ENCODE measurements at regions not wholly inside any gene's neighbourhood (a gene's known extent, or its start where the extent isn't known, plus 50 kb on each side); places are given as distances from the start of the nearest gene placed in this dataset.
"Not testable (repeated sequence)": the region's sequence is repeated elsewhere in the genome, so short reads cannot be mapped to it uniquely, and the experiment has no call there.

DNA sequence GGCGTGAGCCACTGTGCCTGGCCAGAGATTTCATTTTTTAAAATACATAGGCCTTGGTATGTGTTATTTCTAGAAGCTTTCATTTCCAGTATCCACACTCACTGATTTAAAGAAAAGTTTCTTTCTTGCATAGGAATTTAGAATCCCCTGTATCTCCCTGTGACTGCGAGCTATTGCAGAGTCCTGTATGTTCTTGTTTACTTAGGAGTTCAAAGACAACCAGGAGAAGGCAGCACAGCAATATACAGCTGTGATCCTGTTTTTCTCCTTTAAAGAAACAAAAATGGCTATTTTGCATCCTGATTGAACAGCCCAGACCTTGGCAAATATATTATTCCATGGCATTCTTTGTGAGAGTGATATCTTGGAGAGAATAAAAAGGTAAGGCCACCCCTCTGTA lies 185.0 kb upstream of the COX10 start:
- no peak for DNase-seq
- Histone ChIP-seq H3K4me1 (ENCODE audit: control insufficient read depth, insufficient read depth, low read length) (no peaks in the 10 kb centered on the region), H3K27me3 (ENCODE audit: control insufficient read depth, insufficient read depth, low read length) (no peaks in the 10 kb centered on the region), H3K36me3 (ENCODE audit: control insufficient read depth, insufficient read depth, low read length) (no peaks in the 10 kb centered on the region), H3K27ac (ENCODE audit: low read length) (no peak overlapping the region), H3K9me3 (ENCODE audit: control insufficient read depth, low read depth, low read length) (no peaks in the 10 kb centered on the region), H3K4me3 (ENCODE audit: low read length) (no peak overlapping the region)
- WGBS (ENCODE audit: insufficient coverage, low lambda C conversion rate) = no CpG with 5 or more reads among the region's 2 CpGs

DNA sequence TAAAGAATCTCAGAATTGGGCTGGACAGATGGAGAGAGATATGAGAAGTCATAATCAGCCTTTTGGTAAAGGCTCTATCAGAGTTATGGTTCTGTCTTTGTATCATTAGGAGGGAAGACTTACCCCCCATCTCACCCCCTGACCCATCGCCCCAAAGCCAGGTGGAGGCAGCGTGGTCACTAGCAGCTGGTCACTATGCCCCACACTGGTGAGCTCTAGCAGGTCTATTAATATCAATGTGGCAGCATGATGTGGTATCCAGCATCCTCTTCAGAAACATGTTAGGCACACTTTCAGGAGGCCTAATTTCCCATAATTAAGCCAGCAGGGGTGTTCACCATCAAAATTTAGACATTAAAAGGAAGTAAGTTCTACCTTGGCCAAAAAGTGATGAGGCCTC lies 183.8 kb upstream of the COX10 start:
- no CpG with 5 or more reads among the region's 2 CpGs for WGBS (ENCODE audit: insufficient coverage, low lambda C conversion rate)
- H3K27ac ChIP-seq (ENCODE audit: low read length) = no peak overlapping the region
- no peak for DNase-seq

DNA sequence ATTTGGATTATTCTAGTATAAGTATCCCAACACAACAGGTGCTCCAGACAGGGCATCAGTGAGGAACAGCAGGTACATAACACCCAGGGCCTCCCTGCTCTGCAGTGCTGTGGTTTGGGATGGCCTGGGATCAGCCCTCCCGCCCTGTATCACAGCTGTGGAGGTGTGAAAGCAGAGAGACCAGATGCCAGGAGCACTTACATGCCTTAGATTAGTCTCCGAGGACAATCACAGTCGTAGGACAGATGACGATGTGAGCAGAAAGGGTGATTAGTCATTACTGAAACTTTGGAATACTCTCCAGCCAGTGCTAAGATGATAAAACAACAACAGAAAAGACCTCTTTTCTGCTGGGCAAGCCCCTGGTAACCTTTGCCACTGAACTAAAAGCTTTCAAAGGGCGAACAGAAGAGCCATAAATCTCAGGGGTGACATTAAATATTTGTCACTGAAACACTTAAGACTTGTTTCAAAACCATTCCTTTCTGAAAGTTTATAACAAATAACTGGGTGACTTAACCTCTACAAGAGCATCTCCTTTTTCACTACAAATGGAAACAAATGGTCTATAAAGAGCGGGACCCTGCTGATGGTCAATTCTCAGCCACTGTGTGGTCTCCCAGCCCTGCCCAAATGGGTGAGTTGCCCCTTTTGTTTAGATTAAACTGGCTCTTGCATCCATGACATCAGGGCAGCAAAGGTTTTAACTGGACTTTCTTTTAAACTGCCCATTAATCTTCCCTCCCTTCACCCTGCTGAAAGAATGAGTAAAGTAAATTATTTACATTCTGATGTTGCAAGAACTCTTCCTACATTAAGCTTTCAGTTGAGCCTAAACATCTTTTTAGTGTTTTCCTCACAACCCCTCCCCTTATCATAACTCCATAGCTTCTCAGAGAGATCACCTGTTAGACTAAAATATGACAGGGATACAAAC lies 183.1 kb upstream of the COX10 start:
- no peaks in the 10 kb centered on the region for H3K9me3 ChIP-seq (ENCODE audit: control insufficient read depth, low read depth, low read length)
- no peaks in the 10 kb centered on the region for H3K27me3 ChIP-seq (ENCODE audit: control insufficient read depth, insufficient read depth, low read length)
- no peak for DNase-seq
- H3K4me1 ChIP-seq (ENCODE audit: control insufficient read depth, insufficient read depth, low read length) = no peaks in the 10 kb centered on the region
- H3K27ac ChIP-seq (ENCODE audit: low read length) = no peak overlapping the region
- no peak overlapping the region for H3K4me3 ChIP-seq (ENCODE audit: low read length)
- no peaks in the 10 kb centered on the region for H3K36me3 ChIP-seq (ENCODE audit: control insufficient read depth, insufficient read depth, low read length)
- no CpG with 5 or more reads among the region's 6 CpGs for WGBS (ENCODE audit: insufficient coverage, low lambda C conversion rate)

More for the DNA sequence above, 183.8 kb upstream of the COX10 start:
- no peaks in the 10 kb centered on the region for H3K4me1 ChIP-seq (ENCODE audit: control insufficient read depth, insufficient read depth, low read length)
- H3K27me3 ChIP-seq (ENCODE audit: control insufficient read depth, insufficient read depth, low read length) = no peaks in the 10 kb centered on the region
- no peak overlapping the region for H3K4me3 ChIP-seq (ENCODE audit: low read length)
- H3K9me3 ChIP-seq (ENCODE audit: control insufficient read depth, low read depth, low read length) = no peaks in the 10 kb centered on the region
- no peaks in the 10 kb centered on the region for H3K36me3 ChIP-seq (ENCODE audit: control insufficient read depth, insufficient read depth, low read length)

DNA sequence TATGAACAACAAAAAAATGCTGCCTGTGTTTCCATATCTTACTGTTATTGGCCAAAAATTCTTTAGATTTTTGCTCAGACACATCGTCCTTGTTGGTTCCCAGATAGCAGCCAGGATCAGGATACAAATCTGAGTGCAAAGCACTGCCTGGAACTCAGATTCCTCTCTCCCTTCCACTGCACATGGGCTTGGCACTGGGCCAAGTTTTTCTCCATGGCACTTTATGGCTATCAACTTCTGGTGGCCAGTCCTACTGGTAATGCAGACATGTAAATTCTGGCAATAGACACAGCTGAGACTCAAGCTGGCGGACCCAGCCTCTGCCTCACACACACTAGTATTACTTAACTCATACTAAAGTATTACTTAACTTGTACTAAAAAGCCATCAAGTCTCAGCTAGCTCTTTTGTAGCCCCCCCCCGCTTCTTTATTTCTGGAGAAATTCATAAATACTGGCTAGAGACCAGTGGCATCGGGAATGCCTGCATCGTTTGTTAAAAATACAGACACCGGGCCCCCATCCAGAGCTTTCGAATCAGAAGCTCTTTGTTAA lies 181.2 kb upstream of the COX10 start:
- no peaks in the 10 kb centered on the region for H3K36me3 ChIP-seq (ENCODE audit: control insufficient read depth, insufficient read depth, low read length)
- H3K9me3 ChIP-seq (ENCODE audit: control insufficient read depth, low read depth, low read length) = no peaks in the 10 kb centered on the region
- no peak overlapping the region for H3K4me3 ChIP-seq (ENCODE audit: low read length)
- no peaks in the 10 kb centered on the region for H3K4me1 ChIP-seq (ENCODE audit: control insufficient read depth, insufficient read depth, low read length)
- DNase-seq = peak in 1 of 2 donors; percentile 5
- no peak overlapping the region for H3K27ac ChIP-seq (ENCODE audit: low read length)
- WGBS (ENCODE audit: insufficient coverage, low lambda C conversion rate) = no CpG with 5 or more reads among the region's 7 CpGs
- H3K27me3 ChIP-seq (ENCODE audit: control insufficient read depth, insufficient read depth, low read length) = no peaks in the 10 kb centered on the region

DNA sequence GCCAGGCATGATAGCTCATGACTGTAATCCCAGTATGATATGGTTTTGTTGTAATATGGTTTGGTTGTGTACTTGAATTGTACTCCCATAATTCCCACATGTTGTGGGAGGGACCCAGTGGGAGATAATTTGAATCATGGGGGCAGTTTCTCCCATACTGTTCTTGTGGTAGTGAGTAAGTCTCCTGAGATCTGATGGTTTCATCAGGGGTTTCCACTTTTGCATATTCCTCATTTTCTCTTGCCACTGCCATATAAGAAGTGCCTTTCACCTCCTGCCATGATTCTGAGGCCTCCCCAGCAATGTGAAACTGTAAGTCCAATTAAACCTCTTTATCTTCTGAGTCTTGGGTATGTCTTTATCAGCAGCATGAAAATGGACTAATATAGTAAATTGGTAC lies 160.3 kb upstream of the COX10 start:
- not testable (repeated sequence) for H3K9me3 ChIP-seq (ENCODE audit: control insufficient read depth, low read depth, low read length); H3K27me3 ChIP-seq (ENCODE audit: control insufficient read depth, insufficient read depth, low read length); H3K4me3 ChIP-seq (ENCODE audit: low read length); H3K27ac ChIP-seq (ENCODE audit: low read length); H3K4me1 ChIP-seq (ENCODE audit: control insufficient read depth, insufficient read depth, low read length); DNase-seq; H3K36me3 ChIP-seq (ENCODE audit: control insufficient read depth, insufficient read depth, low read length)

DNA sequence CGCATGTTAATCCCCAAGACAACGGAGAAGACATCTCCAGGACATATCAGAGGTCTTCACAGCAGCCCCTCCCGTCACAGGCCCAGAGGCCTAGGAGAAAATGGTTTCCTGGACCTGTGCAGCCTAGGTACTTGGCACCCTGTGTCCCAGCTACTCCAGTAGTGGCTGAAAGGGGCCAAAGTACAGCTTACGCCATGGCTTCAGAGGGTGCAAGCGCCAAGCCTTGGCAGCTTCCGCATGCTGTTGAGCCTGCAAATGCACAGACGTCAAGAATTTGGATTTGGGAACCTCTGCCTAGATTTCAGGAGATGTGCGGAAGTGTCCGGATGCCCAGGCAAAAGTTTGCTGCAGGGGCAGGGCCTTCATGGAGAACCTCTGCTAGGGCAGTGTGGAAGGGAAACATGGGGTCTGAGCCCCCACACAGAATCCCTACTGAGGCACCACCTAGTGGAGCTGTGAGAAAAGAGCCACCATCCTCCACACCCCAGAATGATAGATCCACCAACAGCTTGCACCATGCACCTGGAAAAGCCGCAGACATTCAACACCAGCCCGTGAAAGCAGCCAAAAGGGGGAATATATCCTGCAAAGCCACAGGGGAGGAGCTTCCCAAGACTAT lies 159.3 kb upstream of the COX10 start:
- Histone ChIP-seq H3K4me1 (ENCODE audit: control insufficient read depth, insufficient read depth, low read length) (no peaks in the 10 kb centered on the region), H3K9me3 (ENCODE audit: control insufficient read depth, low read depth, low read length) (no peaks in the 10 kb centered on the region), H3K4me3 (ENCODE audit: low read length) (no peak overlapping the region), H3K27ac (ENCODE audit: low read length) (no peak overlapping the region), H3K27me3 (ENCODE audit: control insufficient read depth, insufficient read depth, low read length) (no peaks in the 10 kb centered on the region), H3K36me3 (ENCODE audit: control insufficient read depth, insufficient read depth, low read length) (no peaks in the 10 kb centered on the region)
- no CpG with 5 or more reads among the region's 11 CpGs for WGBS (ENCODE audit: insufficient coverage, low lambda C conversion rate)
- DNase-seq = no peak

DNA sequence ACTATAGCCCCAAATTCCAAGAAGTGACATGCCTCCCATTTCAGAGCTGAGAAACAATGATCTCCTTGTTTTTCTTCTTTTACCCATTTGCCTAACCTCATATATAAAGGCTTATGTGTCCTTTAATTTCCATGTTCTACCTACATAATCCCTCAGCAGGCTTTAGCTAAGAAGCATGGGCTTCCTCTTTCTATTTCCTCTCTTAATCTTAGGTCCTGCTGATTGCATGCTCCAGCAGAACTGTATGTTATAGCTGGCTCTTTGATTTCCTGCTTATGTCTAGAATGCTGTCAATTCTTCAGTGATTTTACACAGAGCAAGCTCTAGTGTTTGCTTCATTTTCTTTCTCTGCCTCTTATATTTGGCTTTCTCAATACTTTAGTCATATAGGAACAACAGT lies 151.7 kb upstream of the COX10 start:
- Histone ChIP-seq H3K4me3 (ENCODE audit: low read length) (no peak overlapping the region), H3K4me1 (ENCODE audit: control insufficient read depth, insufficient read depth, low read length) (no peaks in the 10 kb centered on the region), H3K36me3 (ENCODE audit: control insufficient read depth, insufficient read depth, low read length) (no peaks in the 10 kb centered on the region), H3K27me3 (ENCODE audit: control insufficient read depth, insufficient read depth, low read length) (no peaks in the 10 kb centered on the region), H3K27ac (ENCODE audit: low read length) (no peak overlapping the region), H3K9me3 (ENCODE audit: control insufficient read depth, low read depth, low read length) (no peaks in the 10 kb centered on the region)
- no peak for DNase-seq

DNA sequence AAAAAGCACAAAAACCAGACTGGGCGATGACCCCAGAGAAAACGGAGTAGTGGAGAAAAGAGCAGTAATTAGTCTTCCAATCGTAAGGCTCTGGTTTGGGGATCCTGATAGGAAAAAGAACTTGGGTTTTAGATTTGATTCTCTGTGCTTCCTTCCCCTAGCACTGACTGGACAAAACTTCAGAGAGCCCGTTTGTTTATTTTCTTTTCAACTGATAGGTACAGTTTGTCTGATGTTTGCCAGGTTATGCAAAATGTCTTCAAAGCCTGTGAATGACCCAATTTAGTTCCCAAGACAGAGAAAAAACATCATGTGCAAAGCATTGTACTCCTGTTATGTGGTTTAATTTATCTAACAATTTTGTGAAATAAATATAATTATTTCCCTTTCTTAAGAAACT lies 151.1 kb upstream of the COX10 start:
- H3K4me3 ChIP-seq (ENCODE audit: low read length) = no peak overlapping the region
- H3K27ac ChIP-seq (ENCODE audit: low read length) = no peak overlapping the region
- 80% methylated on average over 2 of the region's 4 CpGs for WGBS (ENCODE audit: insufficient coverage, low lambda C conversion rate)
- no peaks in the 10 kb centered on the region for H3K4me1 ChIP-seq (ENCODE audit: control insufficient read depth, insufficient read depth, low read length)
- H3K27me3 ChIP-seq (ENCODE audit: control insufficient read depth, insufficient read depth, low read length) = no peaks in the 10 kb centered on the region
- H3K36me3 ChIP-seq (ENCODE audit: control insufficient read depth, insufficient read depth, low read length) = no peaks in the 10 kb centered on the region
- no peak for DNase-seq
- no peaks in the 10 kb centered on the region for H3K9me3 ChIP-seq (ENCODE audit: control insufficient read depth, low read depth, low read length)

DNA sequence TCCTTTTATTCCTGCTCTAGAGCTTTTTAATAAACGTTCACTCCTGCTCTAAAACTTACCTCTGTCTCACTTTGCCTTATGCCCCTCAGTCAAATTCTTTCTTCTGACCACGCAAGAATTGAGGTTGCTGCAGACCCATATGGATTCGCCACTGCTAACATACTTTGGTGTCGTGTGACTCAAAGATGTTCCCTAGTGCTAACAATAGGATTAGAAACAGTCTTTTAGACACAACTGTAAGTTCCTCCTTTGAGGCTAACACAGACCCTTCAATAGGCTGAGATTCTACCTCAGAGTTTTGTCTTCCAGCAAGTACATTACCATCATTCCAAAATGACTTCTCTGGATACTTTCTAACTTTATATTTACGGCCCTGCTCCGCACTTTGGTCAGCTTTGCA lies 149.5 kb upstream of the COX10 start:
- H3K4me1 ChIP-seq (ENCODE audit: control insufficient read depth, insufficient read depth, low read length) = no peaks in the 10 kb centered on the region
- no peak for DNase-seq
- no peak overlapping the region for H3K4me3 ChIP-seq (ENCODE audit: low read length)
- H3K36me3 ChIP-seq (ENCODE audit: control insufficient read depth, insufficient read depth, low read length) = no peaks in the 10 kb centered on the region
- no peaks in the 10 kb centered on the region for H3K9me3 ChIP-seq (ENCODE audit: control insufficient read depth, low read depth, low read length)
- H3K27ac ChIP-seq (ENCODE audit: low read length) = no peak overlapping the region
- WGBS (ENCODE audit: insufficient coverage, low lambda C conversion rate) = 80% methylated on average over 4 of the region's 6 CpGs
- no peaks in the 10 kb centered on the region for H3K27me3 ChIP-seq (ENCODE audit: control insufficient read depth, insufficient read depth, low read length)

DNA sequence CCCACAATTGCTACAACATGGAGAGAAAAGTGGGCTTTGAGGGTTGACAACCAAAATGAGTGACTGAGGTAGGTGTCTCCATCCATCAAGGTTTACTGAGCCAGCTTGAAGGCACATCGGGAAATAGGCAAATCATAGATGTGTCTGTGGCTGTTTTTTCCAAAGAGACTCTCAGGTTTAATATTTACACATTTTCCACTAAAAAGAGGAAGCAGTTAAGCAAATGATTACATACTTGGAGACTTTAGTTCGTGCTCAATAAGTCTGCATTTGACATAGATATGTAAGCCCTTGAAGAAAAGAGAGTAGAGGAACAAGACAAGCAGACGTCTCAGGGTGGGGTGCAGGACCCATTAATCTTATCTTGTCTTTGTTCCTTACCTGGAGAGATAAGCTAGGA lies 148.9 kb upstream of the COX10 start:
- no peak overlapping the region for H3K4me3 ChIP-seq (ENCODE audit: low read length)
- no peaks in the 10 kb centered on the region for H3K9me3 ChIP-seq (ENCODE audit: control insufficient read depth, low read depth, low read length)
- H3K4me1 ChIP-seq (ENCODE audit: control insufficient read depth, insufficient read depth, low read length) = no peaks in the 10 kb centered on the region
- DNase-seq = no peak
- no peaks in the 10 kb centered on the region for H3K36me3 ChIP-seq (ENCODE audit: control insufficient read depth, insufficient read depth, low read length)
- no peak overlapping the region for H3K27ac ChIP-seq (ENCODE audit: low read length)
- no CpG with 5 or more reads among the region's 3 CpGs for WGBS (ENCODE audit: insufficient coverage, low lambda C conversion rate)
- no peaks in the 10 kb centered on the region for H3K27me3 ChIP-seq (ENCODE audit: control insufficient read depth, insufficient read depth, low read length)
